Breast epithelium (tissue), 4 donors: ENCODE measurements at regions not wholly inside any gene's neighbourhood (a gene's known extent, or its start where the extent isn't known, plus 50 kb on each side); places are given as distances from the start of the nearest gene placed in this dataset.

Experiments
- DNase-seq, 2 donors: peaks; one replicate each; pipeline ENCODE4 v3.0.0-alpha.2; 2019; ENCODE audit warnings: low spot score in 2 of 2
- H3K27ac ChIP-seq, 2 donors: fragments of 200-600 bp; sonication (generic) in 1 of 2; one replicate each; pipeline ENCODE4 v1.5.1; 2016 to 2019; ENCODE audit warnings: mild to moderate bottlenecking in 1 of 2
- H3K27me3 ChIP-seq, 2 donors: fragments of 200-600 bp; sonication (generic) in 1 of 2; one replicate each; pipeline versions ENCODE4 v1.5.1 to v1.6.0; 2017 to 2019; ENCODE audit warnings: control low read depth in 1 of 2, mild to moderate bottlenecking in 1 of 2
- H3K36me3 ChIP-seq: fragments of 200-600 bp; one replicate; pipeline ENCODE4 v1.5.1; 2019
- H3K4me1 ChIP-seq, 2 donors: fragments of 200-600 bp; sonication (generic); one replicate each; pipeline ENCODE4 v1.5.1; 2016 to 2019; ENCODE audit warnings: control low read depth in 1 of 2
- H3K4me3 ChIP-seq, 3 donors: fragments of 200-600 bp; sonication (generic); 1 replicate in 2 of 3; 2 replicates in 1 of 3; pipeline ENCODE4 v1.5.1; 2016 to 2019; ENCODE audit warnings: mild to moderate bottlenecking in 3 of 3, moderate library complexity in 2 of 3
- H3K9me3 ChIP-seq, 2 donors: fragments of 200-600 bp; sonication (generic) in 1 of 2; one replicate each; pipeline ENCODE4 v1.5.1; 2016 to 2019; ENCODE audit warnings: control low read depth in 1 of 2
- POLR2A ChIP-seq: fragments of 450-650 bp; IDR thresholded peaks from one replicate; pipeline ENCODE4 v1.6.1; 2016; ENCODE audit warnings: antibody characterized with exemption, mild to moderate bottlenecking, moderate library complexity
- POLR2AphosphoS5 ChIP-seq, 3 donors: sonication (generic); formaldehyde crosslinking; IDR thresholded peaks; one replicate each; pipeline ENCODE4 v1.6.1; 2017; ENCODE audit warnings: antibody characterized with exemption in 3 of 3
- intact Hi-C: fragments of 100-400 bp; cut with DNase I; formaldehyde crosslinking; loops from one replicate; pipeline ENCODE4 v1.15.1; 2023; ENCODE audit warnings: low total_unique reads
- TF ChIP-seq, protein P1 (sequence below), 3 donors: fragments of 450-650 bp; IDR thresholded peaks; one replicate each; pipeline ENCODE4 v1.5.1; 2016 to 2017; ENCODE audit warnings: antibody characterized with exemption in 3 of 3, mild to moderate bottlenecking in 3 of 3, moderate library complexity in 3 of 3

GRCh38 chr15:62453981-62454380 lies 288.9 kb upstream of the C2CD4B start:
- Histone ChIP-seq H3K27me3 (no peaks in the 10 kb centered on the region), H3K4me3 (no peak overlapping the region), H3K4me1 (no peaks in the 10 kb centered on the region), H3K36me3 (no peaks in the 10 kb centered on the region), H3K27ac (peak overlapping the region in 1 of 2 donors; percentile 69), H3K9me3 (no peaks in the 10 kb centered on the region)
- intact Hi-C loops, result no loop called here
- DNase-seq, result no peak
- no peak for TF ChIP-seq POLR2A
- TF ChIP-seq, protein P1, sequence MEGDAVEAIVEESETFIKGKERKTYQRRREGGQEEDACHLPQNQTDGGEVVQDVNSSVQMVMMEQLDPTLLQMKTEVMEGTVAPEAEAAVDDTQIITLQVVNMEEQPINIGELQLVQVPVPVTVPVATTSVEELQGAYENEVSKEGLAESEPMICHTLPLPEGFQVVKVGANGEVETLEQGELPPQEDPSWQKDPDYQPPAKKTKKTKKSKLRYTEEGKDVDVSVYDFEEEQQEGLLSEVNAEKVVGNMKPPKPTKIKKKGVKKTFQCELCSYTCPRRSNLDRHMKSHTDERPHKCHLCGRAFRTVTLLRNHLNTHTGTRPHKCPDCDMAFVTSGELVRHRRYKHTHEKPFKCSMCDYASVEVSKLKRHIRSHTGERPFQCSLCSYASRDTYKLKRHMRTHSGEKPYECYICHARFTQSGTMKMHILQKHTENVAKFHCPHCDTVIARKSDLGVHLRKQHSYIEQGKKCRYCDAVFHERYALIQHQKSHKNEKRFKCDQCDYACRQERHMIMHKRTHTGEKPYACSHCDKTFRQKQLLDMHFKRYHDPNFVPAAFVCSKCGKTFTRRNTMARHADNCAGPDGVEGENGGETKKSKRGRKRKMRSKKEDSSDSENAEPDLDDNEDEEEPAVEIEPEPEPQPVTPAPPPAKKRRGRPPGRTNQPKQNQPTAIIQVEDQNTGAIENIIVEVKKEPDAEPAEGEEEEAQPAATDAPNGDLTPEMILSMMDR (IDR thresholded peaks at IDR 0.05), result no peak
- no peak for TF ChIP-seq POLR2AphosphoS5 (IDR thresholded peaks at IDR 0.05)

DNA sequence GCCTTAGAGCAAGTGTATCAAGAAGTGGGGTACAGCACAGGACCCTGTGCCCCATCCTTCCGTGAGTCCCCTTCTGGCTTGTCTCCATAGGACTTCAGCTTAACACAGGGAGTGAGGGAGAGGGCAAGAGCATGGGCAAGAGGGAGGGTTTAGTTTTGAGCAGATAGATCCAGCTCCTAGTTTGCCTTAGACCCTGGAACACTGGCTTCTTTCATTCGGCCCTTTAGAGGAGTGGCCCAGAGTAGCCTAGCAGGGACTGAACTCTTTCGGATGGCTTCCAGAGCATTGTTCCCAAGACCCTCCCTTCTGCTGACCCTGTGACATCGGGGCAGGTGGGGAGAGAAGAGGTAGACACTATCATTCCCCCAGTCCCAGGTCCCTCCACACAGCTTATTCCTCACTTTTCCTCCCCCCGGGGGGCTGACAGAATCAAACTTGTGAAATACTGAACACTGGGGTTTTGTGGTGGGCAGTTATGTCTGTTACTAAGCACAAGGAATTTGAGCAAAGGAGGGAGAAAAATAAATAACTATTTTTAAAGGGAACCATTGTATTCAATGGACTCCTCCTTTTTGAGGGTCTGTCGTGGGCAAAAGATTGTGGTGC lies 289.6 kb upstream of the C2CD4B start:
- TF ChIP-seq POLR2AphosphoS5 (IDR thresholded peaks at IDR 0.05), result no peak
- TF ChIP-seq, protein P1 (IDR thresholded peaks at IDR 0.05), result no peak
- no peak for TF ChIP-seq POLR2A
- H3K4me1 ChIP-seq, result no peaks in the 10 kb centered on the region
- intact Hi-C loops, result no loop called here
- no peaks in the 10 kb centered on the region for H3K36me3 ChIP-seq
- no peak for DNase-seq
- no peaks in the 10 kb centered on the region for H3K27me3 ChIP-seq
- no peaks in the 10 kb centered on the region for H3K9me3 ChIP-seq
- no peak overlapping the region for H3K4me3 ChIP-seq
- peak overlapping the region in 1 of 2 donors; percentile 69 for H3K27ac ChIP-seq

DNA sequence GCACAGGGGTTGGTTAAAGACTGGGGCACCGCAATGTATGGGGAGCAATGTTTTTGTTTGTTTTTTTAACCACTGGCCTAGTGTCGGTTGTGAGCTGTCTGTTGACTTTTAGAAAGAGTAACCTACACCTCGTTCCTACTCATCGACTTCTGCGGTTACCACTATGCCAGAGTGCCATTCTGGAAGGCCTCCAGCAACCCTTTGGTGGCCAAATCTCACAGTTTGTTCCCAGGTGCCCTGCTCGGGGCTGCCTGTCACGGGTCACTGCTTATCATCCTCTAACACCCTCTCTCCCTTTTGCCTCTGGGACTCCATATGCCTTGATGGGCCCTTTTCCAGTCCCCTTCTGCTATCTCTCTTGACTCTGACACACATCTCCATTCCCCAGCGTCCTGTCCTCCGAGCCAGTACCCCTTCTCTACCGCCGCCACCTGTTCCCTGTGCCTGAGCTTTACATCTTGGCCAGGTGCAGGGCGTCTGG lies 290.4 kb upstream of the C2CD4B start:
- no peaks in the 10 kb centered on the region for H3K4me1 ChIP-seq
- no peak for DNase-seq
- H3K36me3 ChIP-seq, result no peaks in the 10 kb centered on the region
- H3K27me3 ChIP-seq, result no peaks in the 10 kb centered on the region
- TF ChIP-seq, protein P1 (IDR thresholded peaks at IDR 0.05), result no peak
- TF ChIP-seq POLR2A (no peak), POLR2AphosphoS5 (IDR thresholded peaks at IDR 0.05) (no peak)
- H3K9me3 ChIP-seq, result no peaks in the 10 kb centered on the region
- intact Hi-C loops, result no loop called here
- no peak overlapping the region for H3K4me3 ChIP-seq
- no peak overlapping the region for H3K27ac ChIP-seq

- no peaks in the 10 kb centered on the region for H3K36me3 ChIP-seq
- TF ChIP-seq, protein P1 (IDR thresholded peaks at IDR 0.05), result no peak
- no peaks in the 10 kb centered on the region for H3K27me3 ChIP-seq
- peak overlapping the region in 1 of 2 donors; percentile 39 for H3K27ac ChIP-seq
- no peaks in the 10 kb centered on the region for H3K9me3 ChIP-seq
- H3K4me3 ChIP-seq, result no peak overlapping the region
- no peaks in the 10 kb centered on the region for H3K4me1 ChIP-seq
- no peak for DNase-seq
- intact Hi-C loops, result no loop called here
Observed at GRCh38 chr15:62456011-62456920, 291.2 kb upstream of the C2CD4B start.

DNA sequence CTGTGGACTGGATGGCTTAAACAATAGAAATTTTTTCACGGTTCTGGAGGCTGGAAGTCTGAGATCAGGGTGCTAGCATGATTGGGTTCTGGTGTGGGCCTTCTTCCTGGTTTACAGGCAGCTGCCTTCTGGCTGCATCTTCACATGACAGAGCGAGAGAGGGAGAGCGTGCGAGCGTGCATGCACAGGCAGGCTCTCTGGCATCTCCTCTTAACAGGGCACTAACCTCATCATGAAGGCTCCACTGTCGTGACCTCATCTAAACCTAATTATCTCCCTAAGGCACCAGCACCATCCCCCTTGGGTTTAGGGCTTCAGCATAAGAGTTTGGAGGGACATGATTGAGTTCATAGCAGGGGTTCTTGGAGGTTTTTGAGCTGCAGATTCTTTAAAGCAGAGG lies 292.0 kb upstream of the C2CD4B start:
- no peak for DNase-seq
- no peaks in the 10 kb centered on the region for H3K4me1 ChIP-seq
- no peaks in the 10 kb centered on the region for H3K36me3 ChIP-seq
- no peaks in the 10 kb centered on the region for H3K27me3 ChIP-seq
- peak overlapping the region in 1 of 2 donors; percentile 39 for H3K27ac ChIP-seq
- intact Hi-C loops, result no loop called here
- no peak for TF ChIP-seq POLR2A
- TF ChIP-seq, protein P1 (IDR thresholded peaks at IDR 0.05), result no peak
- no peak for TF ChIP-seq POLR2AphosphoS5 (IDR thresholded peaks at IDR 0.05)
- H3K4me3 ChIP-seq, result no peak overlapping the region
- H3K9me3 ChIP-seq, result no peaks in the 10 kb centered on the region
